Sigmoid colon (tissue), 4 donors: ENCODE measurements at regions not wholly inside any gene's neighbourhood (a gene's known extent, or its start where the extent isn't known, plus 50 kb on each side); places are given as distances from the start of the nearest gene placed in this dataset.

Experiments used
- EP300 ChIP-seq, 4 donors: sonication (generic); formaldehyde crosslinking; IDR thresholded peaks; one replicate each; pipeline ENCODE4 v1.6.1; 2017; ENCODE audit warnings: antibody characterized with exemption in 4 of 4
- POLR2A ChIP-seq, 2 donors: fragments of 450-650 bp; IDR thresholded peaks; one replicate each; pipeline ENCODE4 v1.6.1; 2016; ENCODE audit warnings: antibody characterized with exemption in 2 of 2, mild to moderate bottlenecking in 2 of 2, moderate library complexity in 2 of 2
- TF ChIP-seq, protein P1 (sequence below), 4 experiments: fragments of 450-650 bp in 3 of 4; fragments of 200-600 bp in 1 of 4; IDR thresholded peaks; one replicate each; pipeline ENCODE4 v1.5.1; 2016 to 2019; ENCODE audit warnings: antibody characterized with exemption in 4 of 4, mild to moderate bottlenecking in 3 of 4, moderate library complexity in 2 of 4

DNA sequence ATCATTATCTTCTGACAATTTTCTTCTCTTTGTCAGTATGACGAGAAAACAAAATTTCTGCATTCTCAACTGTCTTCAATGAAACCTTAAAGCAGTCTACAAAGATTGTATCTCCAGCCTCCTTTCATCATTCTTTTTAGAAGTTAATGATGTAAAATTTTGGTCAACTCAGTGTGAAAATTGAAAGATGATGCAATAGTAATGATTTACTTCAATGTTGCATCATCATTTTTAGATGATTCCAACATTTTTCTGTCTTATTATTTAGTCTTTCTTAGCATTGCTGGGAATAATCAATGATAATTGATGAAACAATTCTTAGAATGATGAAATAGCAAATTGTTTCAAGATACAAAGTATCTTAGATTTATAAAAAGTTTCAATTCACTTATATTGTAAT lies 372.7 kb downstream of the C4orf33 start:
- TF ChIP-seq POLR2A (IDR thresholded peaks at IDR 0.05) = no peak
- TF ChIP-seq, protein P1, sequence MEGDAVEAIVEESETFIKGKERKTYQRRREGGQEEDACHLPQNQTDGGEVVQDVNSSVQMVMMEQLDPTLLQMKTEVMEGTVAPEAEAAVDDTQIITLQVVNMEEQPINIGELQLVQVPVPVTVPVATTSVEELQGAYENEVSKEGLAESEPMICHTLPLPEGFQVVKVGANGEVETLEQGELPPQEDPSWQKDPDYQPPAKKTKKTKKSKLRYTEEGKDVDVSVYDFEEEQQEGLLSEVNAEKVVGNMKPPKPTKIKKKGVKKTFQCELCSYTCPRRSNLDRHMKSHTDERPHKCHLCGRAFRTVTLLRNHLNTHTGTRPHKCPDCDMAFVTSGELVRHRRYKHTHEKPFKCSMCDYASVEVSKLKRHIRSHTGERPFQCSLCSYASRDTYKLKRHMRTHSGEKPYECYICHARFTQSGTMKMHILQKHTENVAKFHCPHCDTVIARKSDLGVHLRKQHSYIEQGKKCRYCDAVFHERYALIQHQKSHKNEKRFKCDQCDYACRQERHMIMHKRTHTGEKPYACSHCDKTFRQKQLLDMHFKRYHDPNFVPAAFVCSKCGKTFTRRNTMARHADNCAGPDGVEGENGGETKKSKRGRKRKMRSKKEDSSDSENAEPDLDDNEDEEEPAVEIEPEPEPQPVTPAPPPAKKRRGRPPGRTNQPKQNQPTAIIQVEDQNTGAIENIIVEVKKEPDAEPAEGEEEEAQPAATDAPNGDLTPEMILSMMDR (IDR thresholded peaks at IDR 0.05) = no peak
- no peak for TF ChIP-seq EP300 (IDR thresholded peaks at IDR 0.05)
